Peyer's patch (tissue), 4 donors: ENCODE measurements at regions not wholly inside any gene's neighbourhood (a gene's known extent, or its start where the extent isn't known, plus 50 kb on each side); places are given as distances from the start of the nearest gene placed in this dataset.

ENCODE experiments used
- DNase-seq, 3 donors: peaks; one replicate each; pipeline ENCODE4 v3.0.0-alpha.2; 2017 to 2019
- H3K27ac ChIP-seq, 4 donors: fragments of 200-600 bp; sonication (generic); one replicate each; pipeline ENCODE4 v1.5.1; 2016 to 2019
- H3K27me3 ChIP-seq, 2 donors: fragments of 200-600 bp; sonication (generic); one replicate each; pipeline ENCODE4 v1.5.1; 2019
- H3K36me3 ChIP-seq, 3 donors: fragments of 200-600 bp; sonication (generic); one replicate each; pipeline ENCODE4 v1.5.1; 2016 to 2019
- H3K4me1 ChIP-seq, 4 donors: fragments of 200-600 bp; sonication (generic); one replicate each; pipeline ENCODE4 v1.5.1; 2016 to 2019
- H3K4me3 ChIP-seq, 4 donors: fragments of 200-600 bp; sonication (generic); 1 replicate in 3 of 4; 2 replicates in 1 of 4; pipeline ENCODE4 v1.5.1; 2016 to 2019; ENCODE audit warnings: mild to moderate bottlenecking in 1 of 4
- H3K9me3 ChIP-seq, 4 donors: fragments of 200-600 bp; sonication (generic); one replicate each; pipeline ENCODE4 v1.5.1; 2016 to 2019; ENCODE audit warnings: mild to moderate bottlenecking in 1 of 4
- POLR2A ChIP-seq, 2 donors: fragments of 450-650 bp; IDR thresholded peaks; one replicate each; pipeline ENCODE4 v1.5.1; 2017; ENCODE audit warnings: antibody characterized with exemption in 2 of 2, mild to moderate bottlenecking in 2 of 2, moderate library complexity in 2 of 2
- TF ChIP-seq, protein P1 (sequence below), 6 experiments: fragments of 450-650 bp in 4 of 6; fragments of 200-600 bp in 2 of 6; sonication (generic) in 1 of 6; IDR thresholded peaks; one replicate each; pipeline ENCODE4 v1.5.1; 2017 to 2019; ENCODE audit warnings: antibody characterized with exemption in 6 of 6, mild to moderate bottlenecking in 3 of 6, moderate library complexity in 1 of 6

- no peak for DNase-seq
- TF ChIP-seq POLR2A (IDR thresholded peaks at IDR 0.05): no peak
- TF ChIP-seq, protein P1, sequence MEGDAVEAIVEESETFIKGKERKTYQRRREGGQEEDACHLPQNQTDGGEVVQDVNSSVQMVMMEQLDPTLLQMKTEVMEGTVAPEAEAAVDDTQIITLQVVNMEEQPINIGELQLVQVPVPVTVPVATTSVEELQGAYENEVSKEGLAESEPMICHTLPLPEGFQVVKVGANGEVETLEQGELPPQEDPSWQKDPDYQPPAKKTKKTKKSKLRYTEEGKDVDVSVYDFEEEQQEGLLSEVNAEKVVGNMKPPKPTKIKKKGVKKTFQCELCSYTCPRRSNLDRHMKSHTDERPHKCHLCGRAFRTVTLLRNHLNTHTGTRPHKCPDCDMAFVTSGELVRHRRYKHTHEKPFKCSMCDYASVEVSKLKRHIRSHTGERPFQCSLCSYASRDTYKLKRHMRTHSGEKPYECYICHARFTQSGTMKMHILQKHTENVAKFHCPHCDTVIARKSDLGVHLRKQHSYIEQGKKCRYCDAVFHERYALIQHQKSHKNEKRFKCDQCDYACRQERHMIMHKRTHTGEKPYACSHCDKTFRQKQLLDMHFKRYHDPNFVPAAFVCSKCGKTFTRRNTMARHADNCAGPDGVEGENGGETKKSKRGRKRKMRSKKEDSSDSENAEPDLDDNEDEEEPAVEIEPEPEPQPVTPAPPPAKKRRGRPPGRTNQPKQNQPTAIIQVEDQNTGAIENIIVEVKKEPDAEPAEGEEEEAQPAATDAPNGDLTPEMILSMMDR (IDR thresholded peaks at IDR 0.05): no peak
- H3K27me3 ChIP-seq: no peaks in the 10 kb centered on the region
Observed at GRCh38 chr6:4587171-4587570, 189.0 kb upstream of the CDYL start.

GRCh38 chr6:4586469-4586859, 189.7 kb upstream of the CDYL start:
- Histone ChIP-seq H3K27ac (no peak overlapping the region), H3K4me3 (no peak overlapping the region), H3K9me3 (no peaks in the 10 kb centered on the region), H3K36me3 (no peaks in the 10 kb centered on the region), H3K4me1 (no peaks in the 10 kb centered on the region), H3K27me3 (no peaks in the 10 kb centered on the region)
- TF ChIP-seq, protein P1 (IDR thresholded peaks at IDR 0.05): no peak
- no peak for TF ChIP-seq POLR2A (IDR thresholded peaks at IDR 0.05)
- no peak for DNase-seq

More at GRCh38 chr6:4587171-4587570, 189.0 kb upstream of the CDYL start:
- Histone ChIP-seq H3K4me1 (no peaks in the 10 kb centered on the region), H3K9me3 (no peaks in the 10 kb centered on the region), H3K27ac (no peak overlapping the region), H3K4me3 (no peak overlapping the region), H3K36me3 (no peaks in the 10 kb centered on the region)

- no peaks in the 10 kb centered on the region for H3K36me3 ChIP-seq
- no peaks in the 10 kb centered on the region for H3K4me1 ChIP-seq
- H3K27me3 ChIP-seq: no peaks in the 10 kb centered on the region
- no peak for DNase-seq
- H3K9me3 ChIP-seq: no peaks in the 10 kb centered on the region
- no peak overlapping the region for H3K27ac ChIP-seq
- TF ChIP-seq POLR2A (IDR thresholded peaks at IDR 0.05): no peak
- TF ChIP-seq, protein P1 (IDR thresholded peaks at IDR 0.05): no peak
- H3K4me3 ChIP-seq: no peak overlapping the region
Observed at GRCh38 chr6:4585682-4586468, 190.3 kb upstream of the CDYL start.

DNA sequence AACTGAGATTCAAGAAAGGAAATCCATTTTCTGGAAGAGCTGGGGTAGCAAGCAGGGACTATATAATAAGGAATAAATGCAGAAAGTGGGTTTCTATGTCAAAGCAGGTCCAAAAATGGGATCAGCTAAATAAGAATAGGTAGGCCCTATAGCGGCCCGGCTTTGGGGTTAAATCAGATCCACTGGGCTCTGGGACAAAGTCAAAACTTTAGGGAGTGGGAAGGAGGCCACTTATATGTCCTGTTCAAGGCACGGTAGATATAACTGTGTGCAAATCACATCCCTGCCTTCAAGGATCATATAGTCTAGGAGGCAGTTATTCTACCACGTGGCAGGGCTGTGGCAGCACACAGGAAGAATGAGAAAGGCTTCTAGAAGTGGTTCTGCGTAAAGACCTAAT, 191.4 kb upstream of the CDYL start:
- Histone ChIP-seq H3K4me1 (no peaks in the 10 kb centered on the region), H3K27ac (no peak overlapping the region), H3K36me3 (no peaks in the 10 kb centered on the region), H3K4me3 (no peak overlapping the region), H3K27me3 (no peaks in the 10 kb centered on the region), H3K9me3 (no peaks in the 10 kb centered on the region)
- no peak for TF ChIP-seq POLR2A (IDR thresholded peaks at IDR 0.05)
- TF ChIP-seq, protein P1 (IDR thresholded peaks at IDR 0.05): no peak
- no peak for DNase-seq

- no peak overlapping the region for H3K4me3 ChIP-seq
- DNase-seq: no peak
- TF ChIP-seq POLR2A (IDR thresholded peaks at IDR 0.05): no peak
- TF ChIP-seq, protein P1 (IDR thresholded peaks at IDR 0.05): no peak
- no peaks in the 10 kb centered on the region for H3K27me3 ChIP-seq
- no peaks in the 10 kb centered on the region for H3K9me3 ChIP-seq
- H3K4me1 ChIP-seq: no peaks in the 10 kb centered on the region
- peak overlapping the region in 2 of 4 donors; percentile 30 to 49 for H3K27ac ChIP-seq
- H3K36me3 ChIP-seq: no peaks in the 10 kb centered on the region
Observed at GRCh38 chr6:4582506-4583417, 193.4 kb upstream of the CDYL start.
